HFFc6 (cell line): ENCODE measurements at regions not wholly inside any gene's neighbourhood (a gene's known extent, or its start where the extent isn't known, plus 50 kb on each side); places are given as distances from the start of the nearest gene placed in this dataset.

ENCODE experiments used
- DNase-seq: peaks from one replicate; pipeline ENCODE4 v3.0.0-alpha.2; 2018
- H3K27ac Mint-ChIP-seq: 2 replicates; pipeline ENCODE4 v1.8.0; 2020; ENCODE audit warnings: mild to moderate bottlenecking, mixed read lengths
- H3K27me3 Mint-ChIP-seq: 2 replicates; pipeline ENCODE4 v1.8.0; 2021; ENCODE audit warnings: mild to moderate bottlenecking, moderate library complexity, mixed read lengths; ENCODE audit not compliant: insufficient read depth
- H3K36me3 Mint-ChIP-seq: 2 replicates; pipeline ENCODE4 v1.8.0; 2021; ENCODE audit warnings: low read depth, mixed read lengths
- H3K4me1 Mint-ChIP-seq: 2 replicates; pipeline ENCODE4 v1.8.0; 2020; ENCODE audit warnings: low read depth, mixed read lengths
- H3K4me3 Mint-ChIP-seq: 2 replicates; pipeline ENCODE4 v1.8.0; 2020; ENCODE audit warnings: mild to moderate bottlenecking, moderate library complexity, mixed read lengths
- H3K9me3 Mint-ChIP-seq: 2 replicates; pipeline ENCODE4 v1.8.0; 2020; ENCODE audit warnings: mild to moderate bottlenecking, mixed read lengths
- CTCF ChIP-seq: fragments of 200-600 bp; sonication (generic); IDR thresholded peaks from 2 replicates; pipeline ENCODE4 v1.5.0; 2021; ENCODE audit warnings: antibody characterized with exemption, mild to moderate bottlenecking

DNA sequence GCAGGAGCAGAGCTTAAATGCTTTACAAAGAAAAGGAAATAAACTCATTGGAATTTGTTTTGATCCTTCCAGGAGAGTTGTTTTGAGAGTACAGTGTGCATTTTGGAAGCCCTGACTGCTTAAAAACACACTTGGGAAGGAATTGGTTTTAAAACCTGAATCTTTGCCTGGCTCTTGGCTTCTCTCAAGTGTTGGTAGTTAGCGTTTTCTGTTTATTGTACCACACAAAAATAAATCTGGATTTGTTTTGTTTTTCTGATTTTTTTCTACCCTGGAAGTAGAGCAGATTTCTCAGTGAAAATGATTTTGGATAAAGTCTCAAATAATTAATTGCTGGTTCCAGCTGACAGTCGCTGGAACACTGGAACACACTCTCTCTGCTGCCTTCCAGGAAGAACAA, 90.6 kb downstream of the CHST2 start:
- TF ChIP-seq CTCF, result no peak
- no peak overlapping the region for H3K27ac Mint-ChIP-seq
- no peaks in the 10 kb centered on the region for H3K36me3 Mint-ChIP-seq
- no peak overlapping the region for H3K4me3 Mint-ChIP-seq
- H3K9me3 Mint-ChIP-seq, result no peaks in the 10 kb centered on the region
- H3K27me3 Mint-ChIP-seq, result peaks cover 3% of the 10 kb centered on the region
- peaks cover 21% of the 10 kb centered on the region for H3K4me1 Mint-ChIP-seq
- no peak for DNase-seq

DNA sequence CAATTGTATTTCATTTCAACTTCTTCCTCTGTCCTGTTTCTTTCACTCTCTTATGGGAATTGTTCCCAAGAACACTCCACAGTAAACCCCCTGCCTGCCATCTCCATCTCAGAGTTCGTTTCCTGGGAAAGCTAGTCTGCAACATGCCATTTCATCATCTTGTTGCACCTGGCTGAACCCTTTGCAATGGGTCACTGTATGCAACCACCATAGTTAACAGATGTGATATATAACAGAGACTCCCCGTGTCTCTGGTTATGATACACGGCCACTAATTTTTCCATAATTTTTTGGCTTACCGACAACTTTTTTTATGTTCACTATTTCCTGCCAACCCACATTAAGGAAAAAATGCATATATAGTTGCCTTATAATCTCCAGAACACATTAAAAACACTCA, 95.5 kb downstream of the CHST2 start:
- no peak for TF ChIP-seq CTCF
- peaks cover 12% of the 10 kb centered on the region; the same call in 1 of the 2 replicates for H3K4me1 Mint-ChIP-seq
- no peak for DNase-seq
- no peak overlapping the region for H3K4me3 Mint-ChIP-seq
- no peak overlapping the region for H3K27ac Mint-ChIP-seq
- no peaks in the 10 kb centered on the region for H3K36me3 Mint-ChIP-seq
- H3K9me3 Mint-ChIP-seq, result no peaks in the 10 kb centered on the region
- peaks cover 5% of the 10 kb centered on the region for H3K27me3 Mint-ChIP-seq
